LNCAP (cell line): ENCODE measurements at regions not wholly inside any gene's neighbourhood (a gene's known extent, or its start where the extent isn't known, plus 50 kb on each side); places are given as distances from the start of the nearest gene placed in this dataset.

Experiments
- CTCF ChIP-seq: fragments of 450-650 bp; IDR thresholded peaks from 2 replicates; pipeline ENCODE4 v1.5.1; 2017; ENCODE audit warnings: mild to moderate bottlenecking

- no peak for TF ChIP-seq CTCF
These were observed 102.5 kb upstream of the LYPLAL1 start for GRCh38 chr1:219071209-219071608.

GRCh38 chr1:219072329-219072728 lies 101.3 kb upstream of the LYPLAL1 start:
- no peak for TF ChIP-seq CTCF

- no peak for TF ChIP-seq CTCF
These were observed 99.5 kb upstream of the LYPLAL1 start for GRCh38 chr1:219074084-219074728.

GRCh38 chr1:219075121-219075879 lies 98.4 kb upstream of the LYPLAL1 start:
- no peak for TF ChIP-seq CTCF

GRCh38 chr1:219076326-219076937 lies 97.2 kb upstream of the LYPLAL1 start:
- TF ChIP-seq CTCF = no peak

- TF ChIP-seq CTCF = no peak
These were observed 91.4 kb upstream of the LYPLAL1 start for GRCh38 chr1:219081943-219082925.

- TF ChIP-seq CTCF = no peak
These were observed 90.0 kb upstream of the LYPLAL1 start for GRCh38 chr1:219083631-219084030.
